GM23338 (cell line): ENCODE measurements at regions not wholly inside any gene's neighbourhood (a gene's known extent, or its start where the extent isn't known, plus 50 kb on each side); places are given as distances from the start of the nearest gene placed in this dataset.

ENCODE experiments used
- ATAC-seq: fragments of 200-7000 bp; cut with Tn5 transposase; 3 replicates; pipeline ENCODE4 v1.9.1; 2020
- DNase-seq: peaks from one replicate; pipeline ENCODE4 v3.0.0-alpha.2; 2015; ENCODE audit warnings: low spot score
- H2AFZ ChIP-seq: fragments of 200-600 bp; sonication (generic); 2 replicates; pipeline ENCODE4 v1.8.0; 2016; ENCODE audit warnings: antibody characterized with exemption, mild to moderate bottlenecking, moderate library complexity
- H3F3A ChIP-seq: fragments of 200-600 bp; sonication (generic); replicated peaks from 2 replicates; pipeline ENCODE4 v1.8.0; 2017; ENCODE audit warnings: antibody characterized with exemption, mixed run types, low read depth
- H3K27ac ChIP-seq: fragments of 200-600 bp; sonication (generic); 2 replicates; pipeline ENCODE4 v1.6.1; 2016; ENCODE audit warnings: low read depth
- H3K27me3 ChIP-seq: fragments of 200-600 bp; sonication (generic); 2 replicates; pipeline ENCODE4 v1.8.0; 2016; ENCODE audit warnings: mild to moderate bottlenecking, mixed run types, moderate library complexity; ENCODE audit not compliant: insufficient read depth
- H3K36me3 ChIP-seq: fragments of 200-600 bp; sonication (generic); 2 replicates; pipeline ENCODE4 v1.8.0; 2016; ENCODE audit warnings: mild to moderate bottlenecking; ENCODE audit not compliant: insufficient read depth
- H3K4me1 ChIP-seq: fragments of 200-600 bp; sonication (generic); 2 replicates; pipeline ENCODE4 v1.8.0; 2016; ENCODE audit warnings: mild to moderate bottlenecking, moderate library complexity; ENCODE audit not compliant: insufficient read depth
- H3K4me2 ChIP-seq: fragments of 200-600 bp; sonication (generic); 2 replicates; pipeline ENCODE4 v1.7.1; 2017; ENCODE audit warnings: mixed run types
- H3K4me3 ChIP-seq: fragments of 200-600 bp; sonication (generic); 2 replicates; pipeline ENCODE4 v1.6.1; 2016; ENCODE audit warnings: mixed run types
- H3K79me2 ChIP-seq: fragments of 200-600 bp; sonication (generic); replicated peaks from 2 replicates; pipeline ENCODE4 v1.8.0; 2017; ENCODE audit warnings: mild to moderate bottlenecking; ENCODE audit not compliant: insufficient read depth
- H3K9me2 ChIP-seq: fragments of 200-600 bp; sonication (generic); 2 replicates; pipeline ENCODE4 v1.8.0; 2017; ENCODE audit not compliant: insufficient read depth
- H4K20me1 ChIP-seq: fragments of 200-600 bp; sonication (generic); replicated peaks from 2 replicates; pipeline ENCODE4 v1.8.0; 2017; ENCODE audit warnings: mild to moderate bottlenecking; ENCODE audit not compliant: insufficient read depth
- H3K27ac Mint-ChIP-seq: 2 replicates; pipeline ENCODE4 v1.8.0; 2020; ENCODE audit warnings: inconsistent platforms, mild to moderate bottlenecking, moderate library complexity, mixed read lengths
- H3K27me3 Mint-ChIP-seq: 3 replicates; pipeline ENCODE4 v1.8.0; 2022; ENCODE audit warnings: low read depth, mild to moderate bottlenecking, moderate library complexity, mixed read lengths, inconsistent platforms; ENCODE audit not compliant: insufficient read depth, poor library complexity
- H3K36me3 Mint-ChIP-seq: 3 replicates; pipeline ENCODE4 v1.8.0; 2021; ENCODE audit warnings: low read depth, mild to moderate bottlenecking, inconsistent platforms, moderate library complexity, mixed read lengths
- H3K4me1 Mint-ChIP-seq: 3 replicates; pipeline ENCODE4 v1.8.0; 2020; ENCODE audit warnings: mild to moderate bottlenecking, inconsistent platforms, mixed read lengths
- H3K4me3 Mint-ChIP-seq: 3 replicates; pipeline ENCODE4 v1.8.0; 2021; ENCODE audit warnings: moderate library complexity, mild to moderate bottlenecking, inconsistent platforms, mixed read lengths
- H3K9me3 Mint-ChIP-seq: 3 replicates; pipeline ENCODE4 v1.8.0; 2020; ENCODE audit warnings: moderate library complexity, mild to moderate bottlenecking, inconsistent platforms, mixed read lengths
- CREB1 ChIP-seq: fragments of 250-450 bp; sonication (Bioruptor Pico); IDR thresholded peaks from 2 replicates; pipeline ENCODE4 v1.5.0; 2020; ENCODE audit warnings: low read depth, mild to moderate bottlenecking, moderate library complexity
- EZH2 ChIP-seq: fragments of 200-600 bp; sonication (generic); IDR thresholded peaks from one replicate; pipeline ENCODE4 v1.8.0; 2017; ENCODE audit warnings: antibody characterized with exemption, mild to moderate bottlenecking, low read depth; ENCODE audit not compliant: unreplicated experiment
- EZH2phosphoT487 ChIP-seq: fragments of 200-600 bp; sonication (generic); IDR thresholded peaks from one replicate; pipeline ENCODE4 v1.8.1; 2018; ENCODE audit warnings: antibody characterized with exemption; ENCODE audit not compliant: unreplicated experiment
- JUNB ChIP-seq: IDR thresholded peaks from one replicate; pipeline ENCODE4 v1.6.1; 2016; ENCODE audit warnings: antibody characterized with exemption; ENCODE audit not compliant: unreplicated experiment
- NANOG ChIP-seq: IDR thresholded peaks from 2 replicates; pipeline ENCODE4 v1.6.1; 2016; ENCODE audit warnings: antibody characterized with exemption, borderline replicate concordance
- POLR2AphosphoS5 ChIP-seq: IDR thresholded peaks from 2 replicates; pipeline ENCODE4 v1.6.1; 2016; ENCODE audit warnings: antibody characterized with exemption, low read depth
- STAT1 ChIP-seq: IDR thresholded peaks from one replicate; pipeline ENCODE4 v1.6.1; 2016; ENCODE audit warnings: antibody characterized with exemption; ENCODE audit not compliant: unreplicated experiment
- ZNF114 ChIP-seq: fragments of 250-450 bp; sonication (Bioruptor Pico); IDR thresholded peaks from 2 replicates; pipeline ENCODE4 v1.5.0; 2020; ENCODE audit warnings: mild to moderate bottlenecking, moderate library complexity
- ZNF331 ChIP-seq: fragments of 250-450 bp; sonication (Bioruptor Pico); IDR thresholded peaks from 2 replicates; pipeline ENCODE4 v1.5.0; 2020; ENCODE audit warnings: low read depth, mild to moderate bottlenecking, moderate library complexity
- TF ChIP-seq, protein P1 (sequence below): fragments of 250-450 bp; sonication (Bioruptor Pico); IDR thresholded peaks from 2 replicates; pipeline ENCODE4 v1.5.0; 2020; ENCODE audit warnings: mild to moderate bottlenecking, moderate library complexity
- TF ChIP-seq, protein P2 (sequence below): IDR thresholded peaks from one replicate; pipeline ENCODE4 v1.6.1; 2018; ENCODE audit warnings: antibody characterized with exemption; ENCODE audit not compliant: unreplicated experiment
- TF ChIP-seq, protein P3 (sequence below), 2 experiments: fragments of 200-600 bp in 1 of 2; sonication (generic) in 1 of 2; conservative IDR thresholded peaks; 2 replicates each; pipeline versions ENCODE4 v1.5.1 to v1.6.1; 2016 to 2017; ENCODE audit warnings: antibody characterized with exemption in 2 of 2, low read depth in 2 of 2, mild to moderate bottlenecking in 2 of 2, moderate library complexity in 1 of 2
- TF ChIP-seq, protein P4 (sequence below): IDR thresholded peaks from 2 replicates; pipeline ENCODE4 v1.6.1; 2016; ENCODE audit warnings: antibody characterized with exemption

DNA sequence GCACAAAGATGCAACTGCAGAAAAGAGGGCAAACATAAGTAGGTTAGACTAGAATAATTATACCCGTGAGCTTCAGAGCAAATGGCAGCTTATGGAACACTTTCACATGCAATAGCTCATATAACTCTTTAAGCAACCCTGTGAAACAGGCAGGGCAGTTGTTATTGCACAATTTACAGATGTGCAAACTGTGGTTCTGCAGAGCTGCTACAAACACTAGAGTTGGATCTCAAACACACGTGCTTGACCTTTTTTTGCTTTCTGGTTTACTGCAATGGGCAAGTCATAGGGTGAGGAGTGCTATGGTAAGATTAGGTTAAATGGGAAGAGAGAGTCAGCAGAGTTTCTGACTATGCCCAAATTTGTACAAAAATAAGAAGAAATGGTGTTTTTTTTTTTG is 610.8 kb downstream of the GATA3 start:
- Mint-ChIP-seq H3K4me1 (no peaks in the 10 kb centered on the region), H3K27ac (no peak overlapping the region), H3K9me3 (peaks cover 2% of the 10 kb centered on the region; the same call in 2 of the 3 replicates), H3K27me3 (no peaks in the 10 kb centered on the region), H3K4me3 (no peak overlapping the region), H3K36me3 (peaks cover 3% of the 10 kb centered on the region; the same call in 1 of the 3 replicates)
- Histone ChIP-seq H3K4me3 (no peak overlapping the region), H3K27me3 (no peaks in the 10 kb centered on the region), H2AFZ (no peak overlapping the region), H3K9me2 (no peaks in the 10 kb centered on the region), H4K20me1 (no peaks in the 10 kb centered on the region), H3K36me3 (no peaks in the 10 kb centered on the region), H3K4me2 (no peak overlapping the region), H3F3A (no peaks in the 10 kb centered on the region), H3K4me1 (no peaks in the 10 kb centered on the region), H3K79me2 (no peaks in the 10 kb centered on the region), H3K27ac (no peak overlapping the region)
- no peak for TF ChIP-seq EZH2
- TF ChIP-seq CREB1 (CRISPR knock-in tag) = no peak
- TF ChIP-seq, protein P1, sequence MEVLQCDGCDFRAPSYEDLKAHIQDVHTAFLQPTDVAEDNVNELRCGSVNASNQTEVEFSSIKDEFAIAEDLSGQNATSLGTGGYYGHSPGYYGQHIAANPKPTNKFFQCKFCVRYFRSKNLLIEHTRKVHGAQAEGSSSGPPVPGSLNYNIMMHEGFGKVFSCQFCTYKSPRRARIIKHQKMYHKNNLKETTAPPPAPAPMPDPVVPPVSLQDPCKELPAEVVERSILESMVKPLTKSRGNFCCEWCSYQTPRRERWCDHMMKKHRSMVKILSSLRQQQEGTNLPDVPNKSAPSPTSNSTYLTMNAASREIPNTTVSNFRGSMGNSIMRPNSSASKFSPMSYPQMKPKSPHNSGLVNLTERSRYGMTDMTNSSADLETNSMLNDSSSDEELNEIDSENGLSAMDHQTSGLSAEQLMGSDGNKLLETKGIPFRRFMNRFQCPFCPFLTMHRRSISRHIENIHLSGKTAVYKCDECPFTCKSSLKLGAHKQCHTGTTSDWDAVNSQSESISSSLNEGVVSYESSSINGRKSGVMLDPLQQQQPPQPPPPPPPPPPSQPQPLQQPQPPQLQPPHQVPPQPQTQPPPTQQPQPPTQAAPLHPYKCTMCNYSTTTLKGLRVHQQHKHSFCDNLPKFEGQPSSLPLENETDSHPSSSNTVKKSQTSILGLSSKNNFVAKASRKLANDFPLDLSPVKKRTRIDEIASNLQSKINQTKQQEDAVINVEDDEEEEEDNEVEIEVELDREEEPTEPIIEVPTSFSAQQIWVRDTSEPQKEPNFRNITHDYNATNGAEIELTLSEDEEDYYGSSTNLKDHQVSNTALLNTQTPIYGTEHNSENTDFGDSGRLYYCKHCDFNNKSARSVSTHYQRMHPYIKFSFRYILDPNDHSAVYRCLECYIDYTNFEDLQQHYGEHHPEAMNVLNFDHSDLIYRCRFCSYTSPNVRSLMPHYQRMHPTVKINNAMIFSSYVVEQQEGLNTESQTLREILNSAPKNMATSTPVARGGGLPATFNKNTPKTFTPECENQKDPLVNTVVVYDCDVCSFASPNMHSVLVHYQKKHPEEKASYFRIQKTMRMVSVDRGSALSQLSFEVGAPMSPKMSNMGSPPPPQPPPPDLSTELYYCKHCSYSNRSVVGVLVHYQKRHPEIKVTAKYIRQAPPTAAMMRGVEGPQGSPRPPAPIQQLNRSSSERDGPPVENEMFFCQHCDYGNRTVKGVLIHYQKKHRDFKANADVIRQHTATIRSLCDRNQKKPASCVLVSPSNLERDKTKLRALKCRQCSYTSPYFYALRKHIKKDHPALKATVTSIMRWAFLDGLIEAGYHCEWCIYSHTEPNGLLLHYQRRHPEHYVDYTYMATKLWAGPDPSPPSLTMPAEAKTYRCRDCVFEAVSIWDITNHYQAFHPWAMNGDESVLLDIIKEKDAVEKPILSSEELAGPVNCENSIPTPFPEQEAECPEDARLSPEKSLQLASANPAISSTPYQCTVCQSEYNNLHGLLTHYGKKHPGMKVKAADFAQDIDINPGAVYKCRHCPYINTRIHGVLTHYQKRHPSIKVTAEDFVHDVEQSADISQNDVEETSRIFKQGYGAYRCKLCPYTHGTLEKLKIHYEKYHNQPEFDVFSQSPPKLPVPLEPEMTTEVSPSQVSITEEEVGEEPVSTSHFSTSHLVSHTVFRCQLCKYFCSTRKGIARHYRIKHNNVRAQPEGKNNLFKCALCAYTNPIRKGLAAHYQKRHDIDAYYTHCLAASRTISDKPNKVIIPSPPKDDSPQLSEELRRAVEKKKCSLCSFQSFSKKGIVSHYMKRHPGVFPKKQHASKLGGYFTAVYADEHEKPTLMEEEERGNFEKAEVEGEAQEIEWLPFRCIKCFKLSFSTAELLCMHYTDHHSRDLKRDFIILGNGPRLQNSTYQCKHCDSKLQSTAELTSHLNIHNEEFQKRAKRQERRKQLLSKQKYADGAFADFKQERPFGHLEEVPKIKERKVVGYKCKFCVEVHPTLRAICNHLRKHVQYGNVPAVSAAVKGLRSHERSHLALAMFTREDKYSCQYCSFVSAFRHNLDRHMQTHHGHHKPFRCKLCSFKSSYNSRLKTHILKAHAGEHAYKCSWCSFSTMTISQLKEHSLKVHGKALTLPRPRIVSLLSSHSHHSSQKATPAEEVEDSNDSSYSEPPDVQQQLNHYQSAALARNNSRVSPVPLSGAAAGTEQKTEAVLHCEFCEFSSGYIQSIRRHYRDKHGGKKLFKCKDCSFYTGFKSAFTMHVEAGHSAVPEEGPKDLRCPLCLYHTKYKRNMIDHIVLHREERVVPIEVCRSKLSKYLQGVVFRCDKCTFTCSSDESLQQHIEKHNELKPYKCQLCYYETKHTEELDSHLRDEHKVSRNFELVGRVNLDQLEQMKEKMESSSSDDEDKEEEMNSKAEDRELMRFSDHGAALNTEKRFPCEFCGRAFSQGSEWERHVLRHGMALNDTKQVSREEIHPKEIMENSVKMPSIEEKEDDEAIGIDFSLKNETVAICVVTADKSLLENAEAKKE = no peak
- TF ChIP-seq ZNF331 (CRISPR knock-in tag) = no peak
- TF ChIP-seq, protein P2, sequence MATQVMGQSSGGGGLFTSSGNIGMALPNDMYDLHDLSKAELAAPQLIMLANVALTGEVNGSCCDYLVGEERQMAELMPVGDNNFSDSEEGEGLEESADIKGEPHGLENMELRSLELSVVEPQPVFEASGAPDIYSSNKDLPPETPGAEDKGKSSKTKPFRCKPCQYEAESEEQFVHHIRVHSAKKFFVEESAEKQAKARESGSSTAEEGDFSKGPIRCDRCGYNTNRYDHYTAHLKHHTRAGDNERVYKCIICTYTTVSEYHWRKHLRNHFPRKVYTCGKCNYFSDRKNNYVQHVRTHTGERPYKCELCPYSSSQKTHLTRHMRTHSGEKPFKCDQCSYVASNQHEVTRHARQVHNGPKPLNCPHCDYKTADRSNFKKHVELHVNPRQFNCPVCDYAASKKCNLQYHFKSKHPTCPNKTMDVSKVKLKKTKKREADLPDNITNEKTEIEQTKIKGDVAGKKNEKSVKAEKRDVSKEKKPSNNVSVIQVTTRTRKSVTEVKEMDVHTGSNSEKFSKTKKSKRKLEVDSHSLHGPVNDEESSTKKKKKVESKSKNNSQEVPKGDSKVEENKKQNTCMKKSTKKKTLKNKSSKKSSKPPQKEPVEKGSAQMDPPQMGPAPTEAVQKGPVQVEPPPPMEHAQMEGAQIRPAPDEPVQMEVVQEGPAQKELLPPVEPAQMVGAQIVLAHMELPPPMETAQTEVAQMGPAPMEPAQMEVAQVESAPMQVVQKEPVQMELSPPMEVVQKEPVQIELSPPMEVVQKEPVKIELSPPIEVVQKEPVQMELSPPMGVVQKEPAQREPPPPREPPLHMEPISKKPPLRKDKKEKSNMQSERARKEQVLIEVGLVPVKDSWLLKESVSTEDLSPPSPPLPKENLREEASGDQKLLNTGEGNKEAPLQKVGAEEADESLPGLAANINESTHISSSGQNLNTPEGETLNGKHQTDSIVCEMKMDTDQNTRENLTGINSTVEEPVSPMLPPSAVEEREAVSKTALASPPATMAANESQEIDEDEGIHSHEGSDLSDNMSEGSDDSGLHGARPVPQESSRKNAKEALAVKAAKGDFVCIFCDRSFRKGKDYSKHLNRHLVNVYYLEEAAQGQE = no peak
- TF ChIP-seq, protein P3, sequence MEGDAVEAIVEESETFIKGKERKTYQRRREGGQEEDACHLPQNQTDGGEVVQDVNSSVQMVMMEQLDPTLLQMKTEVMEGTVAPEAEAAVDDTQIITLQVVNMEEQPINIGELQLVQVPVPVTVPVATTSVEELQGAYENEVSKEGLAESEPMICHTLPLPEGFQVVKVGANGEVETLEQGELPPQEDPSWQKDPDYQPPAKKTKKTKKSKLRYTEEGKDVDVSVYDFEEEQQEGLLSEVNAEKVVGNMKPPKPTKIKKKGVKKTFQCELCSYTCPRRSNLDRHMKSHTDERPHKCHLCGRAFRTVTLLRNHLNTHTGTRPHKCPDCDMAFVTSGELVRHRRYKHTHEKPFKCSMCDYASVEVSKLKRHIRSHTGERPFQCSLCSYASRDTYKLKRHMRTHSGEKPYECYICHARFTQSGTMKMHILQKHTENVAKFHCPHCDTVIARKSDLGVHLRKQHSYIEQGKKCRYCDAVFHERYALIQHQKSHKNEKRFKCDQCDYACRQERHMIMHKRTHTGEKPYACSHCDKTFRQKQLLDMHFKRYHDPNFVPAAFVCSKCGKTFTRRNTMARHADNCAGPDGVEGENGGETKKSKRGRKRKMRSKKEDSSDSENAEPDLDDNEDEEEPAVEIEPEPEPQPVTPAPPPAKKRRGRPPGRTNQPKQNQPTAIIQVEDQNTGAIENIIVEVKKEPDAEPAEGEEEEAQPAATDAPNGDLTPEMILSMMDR (conservative IDR thresholded peaks at IDR 0.05; ENCODE audit: low read depth in 2 of 2) = no peak
- no peak for TF ChIP-seq NANOG
- TF ChIP-seq JUNB = no peak
- no peak for TF ChIP-seq POLR2AphosphoS5
- TF ChIP-seq, protein P4, sequence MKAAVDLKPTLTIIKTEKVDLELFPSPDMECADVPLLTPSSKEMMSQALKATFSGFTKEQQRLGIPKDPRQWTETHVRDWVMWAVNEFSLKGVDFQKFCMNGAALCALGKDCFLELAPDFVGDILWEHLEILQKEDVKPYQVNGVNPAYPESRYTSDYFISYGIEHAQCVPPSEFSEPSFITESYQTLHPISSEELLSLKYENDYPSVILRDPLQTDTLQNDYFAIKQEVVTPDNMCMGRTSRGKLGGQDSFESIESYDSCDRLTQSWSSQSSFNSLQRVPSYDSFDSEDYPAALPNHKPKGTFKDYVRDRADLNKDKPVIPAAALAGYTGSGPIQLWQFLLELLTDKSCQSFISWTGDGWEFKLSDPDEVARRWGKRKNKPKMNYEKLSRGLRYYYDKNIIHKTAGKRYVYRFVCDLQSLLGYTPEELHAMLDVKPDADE = no peak
- no peak for TF ChIP-seq ZNF114 (CRISPR knock-in tag)
- TF ChIP-seq EZH2phosphoT487 = no peak
- no peak for TF ChIP-seq STAT1
- DNase-seq (no peak), ATAC-seq (no peak)
